PC-9 (cell line): ENCODE measurements at regions not wholly inside any gene's neighbourhood (a gene's known extent, or its start where the extent isn't known, plus 50 kb on each side); places are given as distances from the start of the nearest gene placed in this dataset.

Source experiments
- EZH2 ChIP-seq: fragments of 200-600 bp; sonication (generic); IDR thresholded peaks from 2 replicates; pipeline ENCODE4 v1.8.0; 2017; ENCODE audit warnings: antibody characterized with exemption, low read depth
- TF ChIP-seq, protein P1 (sequence below): fragments of 200-600 bp; sonication (generic); conservative IDR thresholded peaks from 2 replicates; pipeline ENCODE4 v1.6.1; 2017; ENCODE audit warnings: mixed run types, antibody characterized with exemption, mild to moderate bottlenecking, moderate library complexity

DNA sequence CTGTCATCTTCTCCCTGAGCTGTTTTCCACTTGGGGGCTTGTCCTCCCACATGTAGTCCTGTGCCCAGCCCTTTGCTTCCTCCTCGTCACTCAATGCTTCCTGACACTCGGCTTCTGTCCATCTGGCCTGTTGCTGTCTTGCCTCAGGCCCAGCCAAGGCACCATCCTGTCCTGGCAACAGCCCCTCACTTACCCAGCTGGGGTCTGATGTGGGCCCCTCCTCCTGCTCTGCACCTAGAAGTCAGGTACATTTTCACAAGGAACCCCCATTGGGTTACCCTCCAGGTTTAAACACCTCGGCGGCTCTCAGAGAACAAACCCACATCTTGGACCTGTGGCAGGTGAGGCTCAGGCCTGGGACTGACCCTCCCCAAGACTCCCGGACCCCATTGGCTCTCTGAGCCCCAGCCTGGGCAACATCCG lies 784.8 kb downstream of the TBC1D22A start:
- TF ChIP-seq, protein P1, sequence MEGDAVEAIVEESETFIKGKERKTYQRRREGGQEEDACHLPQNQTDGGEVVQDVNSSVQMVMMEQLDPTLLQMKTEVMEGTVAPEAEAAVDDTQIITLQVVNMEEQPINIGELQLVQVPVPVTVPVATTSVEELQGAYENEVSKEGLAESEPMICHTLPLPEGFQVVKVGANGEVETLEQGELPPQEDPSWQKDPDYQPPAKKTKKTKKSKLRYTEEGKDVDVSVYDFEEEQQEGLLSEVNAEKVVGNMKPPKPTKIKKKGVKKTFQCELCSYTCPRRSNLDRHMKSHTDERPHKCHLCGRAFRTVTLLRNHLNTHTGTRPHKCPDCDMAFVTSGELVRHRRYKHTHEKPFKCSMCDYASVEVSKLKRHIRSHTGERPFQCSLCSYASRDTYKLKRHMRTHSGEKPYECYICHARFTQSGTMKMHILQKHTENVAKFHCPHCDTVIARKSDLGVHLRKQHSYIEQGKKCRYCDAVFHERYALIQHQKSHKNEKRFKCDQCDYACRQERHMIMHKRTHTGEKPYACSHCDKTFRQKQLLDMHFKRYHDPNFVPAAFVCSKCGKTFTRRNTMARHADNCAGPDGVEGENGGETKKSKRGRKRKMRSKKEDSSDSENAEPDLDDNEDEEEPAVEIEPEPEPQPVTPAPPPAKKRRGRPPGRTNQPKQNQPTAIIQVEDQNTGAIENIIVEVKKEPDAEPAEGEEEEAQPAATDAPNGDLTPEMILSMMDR: no peak
- TF ChIP-seq EZH2: no peak
